Karpas-422 (cell line): ENCODE measurements at regions not wholly inside any gene's neighbourhood (a gene's known extent, or its start where the extent isn't known, plus 50 kb on each side); places are given as distances from the start of the nearest gene placed in this dataset.

ENCODE experiments used
- DNase-seq: peaks from one replicate; pipeline ENCODE4 v3.0.0-alpha.2; 2015
- H2AFZ ChIP-seq: fragments of 200-600 bp; sonication (generic); 2 replicates; pipeline ENCODE4 v1.6.1; 2014; ENCODE audit warnings: antibody characterized with exemption, low read length, mixed read lengths
- H3K27ac ChIP-seq: fragments of 200-600 bp; sonication (generic); 2 replicates; pipeline ENCODE4 v1.5.1; 2014; ENCODE audit warnings: mild to moderate bottlenecking, low read length, moderate library complexity
- H3K27me3 ChIP-seq: fragments of 200-600 bp; sonication (generic); 2 replicates; pipeline ENCODE4 v1.6.1; 2014; ENCODE audit warnings: low read length, mixed read lengths
- H3K36me3 ChIP-seq: fragments of 200-600 bp; sonication (generic); 2 replicates; pipeline ENCODE4 v1.6.1; 2014; ENCODE audit warnings: low read length, mixed read lengths; ENCODE audit not compliant: insufficient read depth
- H3K4me1 ChIP-seq: fragments of 200-600 bp; sonication (generic); 2 replicates; pipeline ENCODE4 v1.6.1; 2014; ENCODE audit warnings: mild to moderate bottlenecking, low read length, mixed read lengths
- H3K4me2 ChIP-seq: fragments of 200-600 bp; sonication (generic); 2 replicates; pipeline ENCODE4 v1.6.1; 2014; ENCODE audit warnings: low read length, low read depth, mild to moderate bottlenecking; ENCODE audit not compliant: poor library complexity, severe bottlenecking
- H3K4me3 ChIP-seq: fragments of 200-600 bp; sonication (generic); 2 replicates; pipeline ENCODE4 v1.5.1; 2014; ENCODE audit warnings: mild to moderate bottlenecking, antibody characterized with exemption, low read length, mixed read lengths
- H3K79me2 ChIP-seq: fragments of 200-600 bp; sonication (generic); 2 replicates; pipeline ENCODE4 v1.6.1; 2014; ENCODE audit warnings: mild to moderate bottlenecking, low read length, mixed read lengths
- H3K9ac ChIP-seq: fragments of 200-600 bp; sonication (generic); 2 replicates; pipeline ENCODE4 v1.6.0; 2014; ENCODE audit warnings: low read length
- H3K9me2 ChIP-seq: fragments of 200-600 bp; sonication (generic), shearing (Covaris generic); replicated peaks from 2 replicates; pipeline ENCODE4 v1.6.0; 2014; ENCODE audit warnings: mild to moderate bottlenecking, low read length, moderate library complexity; ENCODE audit not compliant: insufficient read depth
- H3K9me3 ChIP-seq: fragments of 300-700, 200-600 bp; sonication (generic); 2 replicates; pipeline ENCODE4 v1.6.1; 2014; ENCODE audit warnings: low read length, mixed read lengths
- H4K20me1 ChIP-seq: fragments of 200-600 bp; sonication (generic); 2 replicates; pipeline ENCODE4 v1.6.1; 2014; ENCODE audit warnings: mild to moderate bottlenecking, antibody characterized with exemption, low read length, low read depth; ENCODE audit not compliant: insufficient read depth

- Histone ChIP-seq H4K20me1 (no peaks in the 10 kb centered on the region), H3K9me3 (no peaks in the 10 kb centered on the region), H3K36me3 (no peaks in the 10 kb centered on the region), H2AFZ (no peak overlapping the region), H3K27me3 (no peaks in the 10 kb centered on the region), H3K9ac (no peak overlapping the region), H3K4me3 (no peak overlapping the region), H3K4me2 (no peak overlapping the region), H3K4me1 (no peaks in the 10 kb centered on the region), H3K9me2 (no peaks in the 10 kb centered on the region), H3K27ac (no peak overlapping the region), H3K79me2 (no peaks in the 10 kb centered on the region)
- no peak for DNase-seq
Measured at GRCh38 chr20:18991012-18991411, 177.4 kb downstream of the SCP2D1 start.

GRCh38 chr20:18992418-18992817 lies 178.8 kb downstream of the SCP2D1 start:
- Histone ChIP-seq H4K20me1 (no peaks in the 10 kb centered on the region), H3K27me3 (no peaks in the 10 kb centered on the region), H3K79me2 (no peaks in the 10 kb centered on the region), H3K36me3 (no peaks in the 10 kb centered on the region), H2AFZ (no peak overlapping the region), H3K9me2 (no peaks in the 10 kb centered on the region; the same call in 1 of the 2 replicates), H3K4me1 (no peaks in the 10 kb centered on the region), H3K27ac (no peak overlapping the region), H3K4me2 (no peak overlapping the region), H3K9me3 (no peaks in the 10 kb centered on the region), H3K4me3 (no peak overlapping the region), H3K9ac (no peak overlapping the region)
- DNase-seq = no peak

- H3K36me3 ChIP-seq = no peaks in the 10 kb centered on the region
Measured at GRCh38 chr20:18995455-18995854, 181.9 kb downstream of the SCP2D1 start.

GRCh38 chr20:18999086-18999485 lies 185.5 kb downstream of the SCP2D1 start:
- no peaks in the 10 kb centered on the region for H3K79me2 ChIP-seq
- H3K27me3 ChIP-seq = no peaks in the 10 kb centered on the region
- H3K9me2 ChIP-seq = no peaks in the 10 kb centered on the region; the same call in 1 of the 2 replicates
- no peak overlapping the region for H3K4me3 ChIP-seq
- no peak overlapping the region for H3K27ac ChIP-seq
- no peak overlapping the region for H3K9ac ChIP-seq
- no peak for DNase-seq
- no peaks in the 10 kb centered on the region for H4K20me1 ChIP-seq
- no peaks in the 10 kb centered on the region for H3K9me3 ChIP-seq
- H3K36me3 ChIP-seq = no peaks in the 10 kb centered on the region
- no peak overlapping the region for H3K4me2 ChIP-seq
- peaks cover 8% of the 10 kb centered on the region for H3K4me1 ChIP-seq
- H2AFZ ChIP-seq = no peak overlapping the region

More at GRCh38 chr20:18995455-18995854, 181.9 kb downstream of the SCP2D1 start:
- no peak overlapping the region for H3K27ac ChIP-seq
- H3K9me2 ChIP-seq = no peaks in the 10 kb centered on the region; the same call in 1 of the 2 replicates
- H3K27me3 ChIP-seq = no peaks in the 10 kb centered on the region
- no peak overlapping the region for H3K4me3 ChIP-seq
- no peak overlapping the region for H3K9ac ChIP-seq
- no peaks in the 10 kb centered on the region for H3K79me2 ChIP-seq
- no peak overlapping the region for H3K4me2 ChIP-seq
- DNase-seq = no peak
- H2AFZ ChIP-seq = no peak overlapping the region
- H3K9me3 ChIP-seq = no peaks in the 10 kb centered on the region
- H4K20me1 ChIP-seq = no peaks in the 10 kb centered on the region
- no peaks in the 10 kb centered on the region for H3K4me1 ChIP-seq

GRCh38 chr20:19000078-19000477 lies 186.5 kb downstream of the SCP2D1 start:
- H3K4me3 ChIP-seq = no peak overlapping the region
- no peaks in the 10 kb centered on the region; the same call in 1 of the 2 replicates for H3K9me2 ChIP-seq
- H3K27me3 ChIP-seq = no peaks in the 10 kb centered on the region
- no peaks in the 10 kb centered on the region for H3K36me3 ChIP-seq
- H3K79me2 ChIP-seq = no peaks in the 10 kb centered on the region
- DNase-seq = no peak
- peaks cover 17% of the 10 kb centered on the region for H3K4me1 ChIP-seq
- H3K9ac ChIP-seq = no peak overlapping the region
- H3K27ac ChIP-seq = no peak overlapping the region
- no peaks in the 10 kb centered on the region for H3K9me3 ChIP-seq
- no peaks in the 10 kb centered on the region for H4K20me1 ChIP-seq
- H2AFZ ChIP-seq = no peak overlapping the region
- no peak overlapping the region for H3K4me2 ChIP-seq

- Histone ChIP-seq H2AFZ (no peak overlapping the region), H3K27ac (no peak overlapping the region), H3K79me2 (no peaks in the 10 kb centered on the region), H3K27me3 (no peaks in the 10 kb centered on the region), H3K4me1 (peaks cover 21% of the 10 kb centered on the region), H3K36me3 (no peaks in the 10 kb centered on the region), H3K9me3 (no peaks in the 10 kb centered on the region), H3K9ac (no peak overlapping the region), H3K4me3 (no peak overlapping the region), H3K9me2 (no peaks in the 10 kb centered on the region; the same call in 1 of the 2 replicates), H4K20me1 (no peaks in the 10 kb centered on the region), H3K4me2 (no peak overlapping the region)
- no peak for DNase-seq
Measured at GRCh38 chr20:19001177-19001576, 187.6 kb downstream of the SCP2D1 start.

- H3K4me3 ChIP-seq = no peak overlapping the region
- no peaks in the 10 kb centered on the region for H3K9me3 ChIP-seq
- no peaks in the 10 kb centered on the region for H4K20me1 ChIP-seq
- H3K4me2 ChIP-seq = peak overlapping the region; percentile 37
- DNase-seq = peak; percentile 69
- no peak overlapping the region for H3K27ac ChIP-seq
- H3K9me2 ChIP-seq = no peaks in the 10 kb centered on the region
- H3K36me3 ChIP-seq = no peaks in the 10 kb centered on the region
- H3K27me3 ChIP-seq = no peaks in the 10 kb centered on the region
- H3K79me2 ChIP-seq = no peaks in the 10 kb centered on the region
- H2AFZ ChIP-seq = no peak overlapping the region
- peaks cover 24% of the 10 kb centered on the region for H3K4me1 ChIP-seq
- H3K9ac ChIP-seq = no peak overlapping the region
Measured at GRCh38 chr20:19003366-19004336, 190.1 kb downstream of the SCP2D1 start.

- no peak overlapping the region for H3K4me3 ChIP-seq
- H3K9ac ChIP-seq = no peak overlapping the region
- H3K4me1 ChIP-seq = peaks cover 35% of the 10 kb centered on the region
- no peak overlapping the region for H2AFZ ChIP-seq
- no peaks in the 10 kb centered on the region for H3K79me2 ChIP-seq
- no peaks in the 10 kb centered on the region for H3K27me3 ChIP-seq
- no peaks in the 10 kb centered on the region for H3K9me3 ChIP-seq
- no peak for DNase-seq
- no peaks in the 10 kb centered on the region for H3K9me2 ChIP-seq
- H3K36me3 ChIP-seq = no peaks in the 10 kb centered on the region
- no peaks in the 10 kb centered on the region for H4K20me1 ChIP-seq
- H3K4me2 ChIP-seq = peak overlapping the region; percentile 37
- H3K27ac ChIP-seq = no peak overlapping the region
Measured at GRCh38 chr20:19004975-19005374, 191.4 kb downstream of the SCP2D1 start.
